Liver (tissue), 3 donors: ENCODE measurements at regions not wholly inside any gene's neighbourhood (a gene's known extent, or its start where the extent isn't known, plus 50 kb on each side); places are given as distances from the start of the nearest gene placed in this dataset.

Experiments used
- EGR1 ChIP-seq, 2 donors: IDR thresholded peaks; 2 replicates each; pipeline ENCODE4 v1.6.1; 2016 to 2018; ENCODE audit warnings: antibody characterized with exemption in 2 of 2, low read depth in 2 of 2
- HNF4A ChIP-seq, 2 donors: conservative IDR thresholded peaks; 2 replicates each; pipeline ENCODE4 v1.6.1; 2016; ENCODE audit warnings: antibody characterized with exemption in 2 of 2, mild to moderate bottlenecking in 2 of 2
- JUND ChIP-seq, 2 donors: IDR thresholded peaks; 2 replicates each; pipeline ENCODE4 v1.6.1; 2016; ENCODE audit warnings: antibody characterized with exemption in 2 of 2
- NR2F2 ChIP-seq: IDR thresholded peaks from 2 replicates; pipeline ENCODE4 v1.6.1; 2016; ENCODE audit warnings: antibody characterized with exemption
- RAD21 ChIP-seq, 2 donors: IDR thresholded peaks; 2 replicates each; pipeline ENCODE4 v1.6.1; 2016; ENCODE audit warnings: antibody characterized with exemption in 2 of 2, mild to moderate bottlenecking in 2 of 2
- REST ChIP-seq: IDR thresholded peaks from 2 replicates; pipeline ENCODE4 v1.6.1; 2016; ENCODE audit warnings: antibody characterized with exemption, mild to moderate bottlenecking
- RXRA ChIP-seq, 2 donors: IDR thresholded peaks; 2 replicates each; pipeline ENCODE4 v1.6.1; 2017 to 2018; ENCODE audit warnings: antibody characterized with exemption in 2 of 2, mild to moderate bottlenecking in 1 of 2
- SP1 ChIP-seq: IDR thresholded peaks from 2 replicates; pipeline ENCODE4 v1.6.1; 2018; ENCODE audit warnings: antibody characterized with exemption, mild to moderate bottlenecking
- TAF1 ChIP-seq: conservative IDR thresholded peaks from 2 replicates; pipeline ENCODE4 v1.6.1; 2016; ENCODE audit warnings: antibody characterized with exemption, mild to moderate bottlenecking
- YY1 ChIP-seq: IDR thresholded peaks from 2 replicates; pipeline ENCODE4 v1.6.1; 2016; ENCODE audit warnings: antibody characterized with exemption, mild to moderate bottlenecking
- ZBTB33 ChIP-seq: IDR thresholded peaks from 2 replicates; pipeline ENCODE4 v1.6.1; 2016; ENCODE audit warnings: antibody characterized with exemption
- TF ChIP-seq, protein P1 (sequence below): fragments of 150-350 bp; IDR thresholded peaks from 2 replicates; pipeline ENCODE4 v1.5.1; 2017; ENCODE audit warnings: improper control_type of control experiment, low read depth, low read length; ENCODE audit not compliant: missing input control
- TF ChIP-seq, protein P2 (sequence below): IDR thresholded peaks from 2 replicates; pipeline ENCODE4 v1.6.1; 2016; ENCODE audit warnings: antibody characterized with exemption
- TF ChIP-seq, protein P3 (sequence below): IDR thresholded peaks from 2 replicates; pipeline ENCODE4 v1.6.1; 2016; ENCODE audit warnings: antibody characterized with exemption
- donor health status: healthy.
- donor health status: healthy.

- TF ChIP-seq, protein P1, sequence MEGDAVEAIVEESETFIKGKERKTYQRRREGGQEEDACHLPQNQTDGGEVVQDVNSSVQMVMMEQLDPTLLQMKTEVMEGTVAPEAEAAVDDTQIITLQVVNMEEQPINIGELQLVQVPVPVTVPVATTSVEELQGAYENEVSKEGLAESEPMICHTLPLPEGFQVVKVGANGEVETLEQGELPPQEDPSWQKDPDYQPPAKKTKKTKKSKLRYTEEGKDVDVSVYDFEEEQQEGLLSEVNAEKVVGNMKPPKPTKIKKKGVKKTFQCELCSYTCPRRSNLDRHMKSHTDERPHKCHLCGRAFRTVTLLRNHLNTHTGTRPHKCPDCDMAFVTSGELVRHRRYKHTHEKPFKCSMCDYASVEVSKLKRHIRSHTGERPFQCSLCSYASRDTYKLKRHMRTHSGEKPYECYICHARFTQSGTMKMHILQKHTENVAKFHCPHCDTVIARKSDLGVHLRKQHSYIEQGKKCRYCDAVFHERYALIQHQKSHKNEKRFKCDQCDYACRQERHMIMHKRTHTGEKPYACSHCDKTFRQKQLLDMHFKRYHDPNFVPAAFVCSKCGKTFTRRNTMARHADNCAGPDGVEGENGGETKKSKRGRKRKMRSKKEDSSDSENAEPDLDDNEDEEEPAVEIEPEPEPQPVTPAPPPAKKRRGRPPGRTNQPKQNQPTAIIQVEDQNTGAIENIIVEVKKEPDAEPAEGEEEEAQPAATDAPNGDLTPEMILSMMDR = no peak
- TF ChIP-seq TAF1 = no peak
- TF ChIP-seq REST = no peak
- TF ChIP-seq YY1 = no peak
- TF ChIP-seq, protein P2, sequence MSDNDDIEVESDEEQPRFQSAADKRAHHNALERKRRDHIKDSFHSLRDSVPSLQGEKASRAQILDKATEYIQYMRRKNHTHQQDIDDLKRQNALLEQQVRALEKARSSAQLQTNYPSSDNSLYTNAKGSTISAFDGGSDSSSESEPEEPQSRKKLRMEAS = no peak
- TF ChIP-seq JUND (IDR thresholded peaks at IDR 0.05) = no peak
- no peak for TF ChIP-seq EGR1 (IDR thresholded peaks at IDR 0.05; ENCODE audit: low read depth in 2 of 2)
- TF ChIP-seq ZBTB33 = no peak
- TF ChIP-seq, protein P3, sequence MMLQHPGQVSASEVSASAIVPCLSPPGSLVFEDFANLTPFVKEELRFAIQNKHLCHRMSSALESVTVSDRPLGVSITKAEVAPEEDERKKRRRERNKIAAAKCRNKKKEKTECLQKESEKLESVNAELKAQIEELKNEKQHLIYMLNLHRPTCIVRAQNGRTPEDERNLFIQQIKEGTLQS = no peak
- TF ChIP-seq RXRA (IDR thresholded peaks at IDR 0.05) = no peak
- no peak for TF ChIP-seq SP1
- TF ChIP-seq RAD21 (IDR thresholded peaks at IDR 0.05) = no peak
- no peak for TF ChIP-seq HNF4A (conservative IDR thresholded peaks at IDR 0.05)
- no peak for TF ChIP-seq NR2F2
These were observed 533.8 kb downstream of the OLFM4 start for GRCh38 chr13:53562419-53562818.
